Kasumi-1 (cell line): ENCODE measurements at regions not wholly inside any gene's neighbourhood (a gene's known extent, or its start where the extent isn't known, plus 50 kb on each side); places are given as distances from the start of the nearest gene placed in this dataset.

Experiments used
- DNase-seq, 2 experiments: peaks; one replicate each; lab custom pipeline; 2025; lab: John Stamatoyannopoulos, UW

- no peak for DNase-seq
Measured at GRCh38 chr16:48936811-48937210, 326.8 kb upstream of the N4BP1 start.

- no peak for DNase-seq
Measured at GRCh38 chr16:48932216-48932855, 322.4 kb upstream of the N4BP1 start.

- no peak for DNase-seq
Measured at GRCh38 chr16:48930951-48931553, 321.1 kb upstream of the N4BP1 start.

DNA sequence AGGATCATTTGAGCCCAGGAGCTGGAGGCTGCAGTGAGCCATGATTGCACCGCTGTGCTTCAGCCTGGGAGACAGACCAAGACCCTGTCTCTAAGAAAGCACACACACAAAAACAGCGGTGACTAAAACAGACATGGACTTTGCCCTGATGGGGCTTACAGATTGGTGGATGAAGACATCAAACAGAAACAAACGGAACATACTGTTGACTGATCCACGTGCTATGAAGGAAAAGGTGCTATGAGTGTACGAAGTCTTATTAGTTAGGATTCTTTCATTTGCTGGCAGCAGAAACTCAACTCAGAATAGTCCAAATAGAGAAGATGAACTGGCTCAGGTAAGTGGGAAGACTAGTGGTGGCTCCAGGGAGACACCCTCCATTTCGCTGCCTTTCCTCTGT, 309.8 kb upstream of the N4BP1 start:
- DNase-seq = no peak

DNA sequence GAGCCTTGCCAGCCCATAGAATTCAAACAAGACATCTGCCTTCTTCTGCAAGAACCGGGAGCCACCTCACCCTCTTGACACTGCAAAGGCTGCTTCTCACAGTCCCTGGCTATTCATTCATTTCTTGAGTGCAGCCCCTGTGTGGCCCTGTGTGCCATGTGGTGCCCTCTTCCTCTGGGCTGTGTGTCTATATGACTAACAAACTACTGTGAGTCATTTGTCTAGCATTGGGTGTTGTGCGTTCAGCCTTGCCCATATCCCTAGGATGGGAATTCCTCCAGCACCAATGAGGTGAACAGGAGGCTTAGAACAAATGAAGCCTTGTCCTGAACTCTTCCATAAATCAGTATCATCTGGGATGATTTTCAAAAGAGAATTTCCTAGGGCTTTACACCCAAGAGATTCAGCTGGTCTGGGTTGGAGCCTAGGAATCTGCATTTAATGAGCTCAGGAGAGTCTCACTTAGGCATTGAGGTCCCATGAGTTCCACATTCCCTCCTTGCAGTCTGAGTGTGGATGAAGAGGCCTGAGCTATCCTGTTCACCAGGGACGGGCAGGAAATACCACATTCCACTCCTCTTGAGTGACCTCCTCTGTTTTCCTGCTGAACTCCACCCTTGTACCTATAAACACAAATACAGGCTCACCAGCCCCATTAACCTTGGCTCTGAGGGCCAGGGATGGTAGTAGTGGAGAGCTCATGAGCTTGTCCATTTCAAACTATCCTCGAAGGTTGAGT, 308.7 kb upstream of the N4BP1 start:
- no peak for DNase-seq

GRCh38 chr16:48916566-48916965, 306.6 kb upstream of the N4BP1 start:
- DNase-seq = no peak

GRCh38 chr16:48914070-48914469, 304.1 kb upstream of the N4BP1 start:
- DNase-seq = no peak

- DNase-seq = no peak
Measured at GRCh38 chr16:48913384-48913783, 303.4 kb upstream of the N4BP1 start.

- no peak for DNase-seq
Measured at GRCh38 chr16:48912360-48912759, 302.4 kb upstream of the N4BP1 start.

- DNase-seq = no peak
Measured at GRCh38 chr16:48911700-48912099, 301.7 kb upstream of the N4BP1 start.

- DNase-seq = no peak
Measured at GRCh38 chr16:48910214-48910613, 300.2 kb upstream of the N4BP1 start.

GRCh38 chr16:48909231-48909630, 299.3 kb upstream of the N4BP1 start:
- no peak for DNase-seq

DNA sequence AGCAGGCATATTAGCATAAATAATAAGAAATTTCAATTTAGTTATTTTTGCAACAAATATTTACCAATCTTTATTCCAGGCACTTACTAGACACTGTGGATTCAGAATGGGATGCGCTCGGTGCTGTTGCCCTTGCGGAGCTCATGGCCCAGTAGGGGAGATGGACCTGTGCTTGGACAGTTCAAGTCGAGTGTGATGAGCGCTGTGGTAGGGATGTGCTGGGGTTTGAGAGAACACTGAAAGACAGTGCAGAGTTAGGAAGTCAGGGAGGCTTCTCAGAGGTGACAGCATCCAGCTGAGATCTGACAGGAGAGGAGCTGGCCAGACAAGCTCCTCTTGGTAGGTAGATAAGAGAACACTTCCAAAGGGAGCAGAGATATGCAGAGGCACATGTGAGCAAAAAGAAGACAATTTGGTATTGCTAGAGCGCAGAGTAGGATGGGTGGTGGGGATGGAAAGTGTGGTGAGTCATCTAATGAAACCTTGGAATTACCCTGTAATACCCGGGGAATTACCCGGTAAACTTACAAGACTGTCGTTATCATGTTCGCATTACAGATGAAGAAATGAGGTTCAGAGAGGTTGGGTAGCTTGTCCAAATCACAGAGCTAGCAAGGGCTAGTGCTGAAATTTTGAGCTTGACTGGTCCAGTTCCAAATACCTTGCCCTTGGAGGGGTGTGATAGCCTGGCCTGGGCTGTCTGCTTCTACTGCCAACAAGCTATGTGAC, 298.1 kb upstream of the N4BP1 start:
- no peak for DNase-seq

GRCh38 chr16:48905632-48906505, 295.9 kb upstream of the N4BP1 start:
- DNase-seq = no peak

DNA sequence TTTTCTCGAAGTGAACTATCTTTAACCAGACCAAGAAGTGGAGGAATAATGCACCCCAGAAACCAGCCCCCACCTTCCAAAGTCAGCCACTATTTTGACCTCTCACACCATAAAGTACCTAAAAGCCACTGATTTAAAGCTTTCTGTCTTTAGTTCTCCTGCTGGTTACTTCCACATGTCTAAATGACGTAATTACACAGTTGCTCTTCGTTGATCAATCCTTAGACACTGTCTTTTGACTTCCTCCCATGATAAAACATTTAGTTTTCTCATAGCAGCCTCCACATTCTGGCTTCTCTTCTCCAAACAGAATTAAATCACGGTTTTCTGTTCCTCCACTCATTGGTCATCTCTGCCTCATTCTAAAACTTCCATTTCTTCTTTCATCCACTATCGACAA, 294.4 kb upstream of the N4BP1 start:
- DNase-seq = no peak

DNA sequence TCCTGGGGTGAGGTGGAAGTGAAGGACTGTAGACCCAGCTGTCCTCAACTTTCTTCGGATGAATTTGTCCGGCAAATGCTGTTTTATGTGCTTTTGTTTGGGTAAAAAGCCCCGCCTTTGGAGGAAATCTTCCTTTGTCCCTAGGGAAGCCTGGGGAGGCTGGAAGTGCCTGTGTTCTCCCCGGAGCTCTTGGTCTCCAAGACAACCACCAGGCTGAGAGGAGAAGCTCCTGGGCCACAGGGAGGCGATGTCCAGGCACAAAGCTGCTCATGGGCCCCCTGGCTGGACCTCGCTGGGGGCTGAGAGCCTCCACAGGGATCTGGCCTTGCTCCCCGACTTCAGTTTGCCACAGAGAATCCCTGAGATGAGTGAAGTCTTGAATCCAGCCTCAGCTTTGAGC, 293.1 kb upstream of the N4BP1 start:
- DNase-seq = no peak

GRCh38 chr16:48901712-48902374, 291.9 kb upstream of the N4BP1 start:
- no peak for DNase-seq

- DNase-seq = no peak
Measured at GRCh38 chr16:48899500-48899899, 289.5 kb upstream of the N4BP1 start.

DNA sequence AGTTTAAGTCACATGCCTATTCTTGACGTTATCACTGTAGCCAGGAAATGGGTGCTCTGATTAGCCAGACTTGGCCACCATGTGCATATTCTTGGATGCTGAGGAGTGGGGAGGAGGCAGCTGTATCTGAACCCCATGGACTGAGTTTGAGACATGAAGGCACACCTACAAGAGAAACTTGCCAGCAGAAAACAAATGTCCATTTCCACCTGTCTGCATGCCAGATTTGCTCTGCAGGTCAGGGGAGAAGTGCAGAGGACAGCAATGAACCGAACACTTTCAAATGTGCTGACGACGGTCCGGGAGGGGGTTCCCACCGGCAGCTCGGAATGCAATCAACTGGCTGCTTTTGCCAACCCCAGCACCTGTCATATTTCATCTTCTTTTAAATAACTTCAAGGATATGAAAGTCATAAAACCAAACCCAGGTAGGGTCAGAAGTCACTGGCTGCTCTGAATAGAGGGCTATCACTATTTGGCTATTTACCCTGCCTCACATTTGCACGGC, 287.8 kb upstream of the N4BP1 start:
- DNase-seq = no peak

DNA sequence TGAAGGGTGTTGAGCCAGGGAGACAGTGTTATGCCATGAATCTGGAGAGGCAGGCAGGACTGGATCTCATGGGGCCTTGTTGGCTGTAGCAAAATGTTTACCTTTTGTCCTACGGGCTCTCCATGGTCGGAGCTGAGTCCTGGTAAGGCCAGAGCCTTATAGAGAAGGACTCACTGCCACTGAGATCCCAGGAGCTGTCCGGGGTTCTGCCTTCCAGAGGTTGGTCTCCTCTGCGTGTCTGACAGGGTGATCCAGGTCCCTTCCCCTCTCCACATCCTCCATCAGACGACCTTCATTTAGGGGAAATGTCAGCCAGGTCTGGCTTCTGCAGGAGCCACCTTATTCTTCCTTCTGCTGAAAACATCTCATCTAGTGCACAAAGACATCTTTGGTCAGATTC, 285.2 kb upstream of the N4BP1 start:
- no peak for DNase-seq

GRCh38 chr16:48892893-48893292, 282.9 kb upstream of the N4BP1 start:
- DNase-seq = no peak
